Hematopoietic multipotent progenitor cell treated with erythropoietin and hydrocortisone succinate and interleukin-3 and kit ligand, for 15 days (in vitro differentiated cells): ENCODE measurements at regions not wholly inside any gene's neighbourhood (a gene's known extent, or its start where the extent isn't known, plus 50 kb on each side); places are given as distances from the start of the nearest gene placed in this dataset.

Source experiments
- DNase-seq: peaks from one replicate; pipeline ENCODE4 v3.0.0-alpha.2; 2015; ENCODE audit warnings: low spot score

- DNase-seq, result no peak
Observed at GRCh38 chr3:105032541-105032940, 334.2 kb upstream of the ALCAM start.

- no peak for DNase-seq
Observed at GRCh38 chr3:105033081-105033480, 333.6 kb upstream of the ALCAM start.

- no peak for DNase-seq
Observed at GRCh38 chr3:105039004-105039403, 327.7 kb upstream of the ALCAM start.

GRCh38 chr3:105040026-105040622 is 326.6 kb upstream of the ALCAM start:
- no peak for DNase-seq

GRCh38 chr3:105042586-105042985 is 324.1 kb upstream of the ALCAM start:
- DNase-seq, result no peak

- no peak for DNase-seq
Observed at GRCh38 chr3:105051111-105051510, 315.6 kb upstream of the ALCAM start.

- no peak for DNase-seq
Observed at GRCh38 chr3:105051972-105052371, 314.7 kb upstream of the ALCAM start.

GRCh38 chr3:105062853-105063252 is 303.9 kb upstream of the ALCAM start:
- DNase-seq, result no peak

- DNase-seq, result no peak
Observed at GRCh38 chr3:105065895-105066839, 300.5 kb upstream of the ALCAM start.

GRCh38 chr3:105067361-105067760 is 299.3 kb upstream of the ALCAM start:
- no peak for DNase-seq

- DNase-seq, result no peak
Observed at GRCh38 chr3:105077060-105077822, 289.5 kb upstream of the ALCAM start.

- no peak for DNase-seq
Observed at GRCh38 chr3:105083945-105084344, 282.8 kb upstream of the ALCAM start.

- DNase-seq, result no peak
Observed at GRCh38 chr3:105085506-105085905, 281.2 kb upstream of the ALCAM start.

- no peak for DNase-seq
Observed at GRCh38 chr3:105093371-105094252, 273.1 kb upstream of the ALCAM start.

- DNase-seq, result no peak
Observed at GRCh38 chr3:105094588-105094987, 272.1 kb upstream of the ALCAM start.

- DNase-seq, result no peak
Observed at GRCh38 chr3:105096071-105096470, 270.6 kb upstream of the ALCAM start.

- no peak for DNase-seq
Observed at GRCh38 chr3:105101603-105102002, 265.1 kb upstream of the ALCAM start.

- DNase-seq, result no peak
Observed at GRCh38 chr3:105103139-105103538, 263.6 kb upstream of the ALCAM start.

GRCh38 chr3:105108823-105109222 is 257.9 kb upstream of the ALCAM start:
- DNase-seq, result no peak

GRCh38 chr3:105118905-105119304 is 247.8 kb upstream of the ALCAM start:
- DNase-seq, result no peak

GRCh38 chr3:105119801-105120340 is 246.8 kb upstream of the ALCAM start:
- DNase-seq, result no peak
